Loucy (cell line): ENCODE measurements at regions not wholly inside any gene's neighbourhood (a gene's known extent, or its start where the extent isn't known, plus 50 kb on each side); places are given as distances from the start of the nearest gene placed in this dataset.

ENCODE experiments used
- H2AFZ ChIP-seq: fragments of 200-600 bp; sonication (generic); 2 replicates; pipeline ENCODE4 v1.6.0; 2016; ENCODE audit warnings: antibody characterized with exemption, mild to moderate bottlenecking, low read length, moderate library complexity
- H3F3A ChIP-seq: fragments of 200-600 bp; 2 replicates; pipeline ENCODE4 v1.6.0; 2016; ENCODE audit warnings: antibody characterized with exemption, low read depth, mild to moderate bottlenecking
- H3K27me3 ChIP-seq: fragments of 200-600 bp; sonication (generic); 2 replicates; pipeline ENCODE4 v1.6.1; 2014; ENCODE audit warnings: low read length, mild to moderate bottlenecking; ENCODE audit not compliant: insufficient read depth, poor library complexity, severe bottlenecking
- H3K36me3 ChIP-seq: fragments of 200-600 bp; sonication (generic); 2 replicates; pipeline ENCODE4 v1.6.1; 2016; ENCODE audit warnings: low read length; ENCODE audit not compliant: insufficient read depth
- H3K4me1 ChIP-seq: fragments of 200-600 bp; sonication (generic); 2 replicates; pipeline ENCODE4 v1.5.1; 2014; ENCODE audit warnings: low read length, mild to moderate bottlenecking; ENCODE audit not compliant: insufficient read depth, poor library complexity, severe bottlenecking
- H3K4me2 ChIP-seq: fragments of 200-600 bp; sonication (generic); 2 replicates; pipeline ENCODE4 v1.6.0; 2014; ENCODE audit warnings: antibody characterized with exemption, low read length, low read depth, mild to moderate bottlenecking; ENCODE audit not compliant: poor library complexity, severe bottlenecking
- H3K4me3 ChIP-seq: fragments of 200-600 bp; sonication (generic); 2 replicates; pipeline ENCODE4 v1.5.1; 2014; ENCODE audit warnings: low read length, mild to moderate bottlenecking, mixed read lengths; ENCODE audit not compliant: poor library complexity, severe bottlenecking
- H3K79me2 ChIP-seq: fragments of 200-600 bp; sonication (generic); 2 replicates; pipeline ENCODE4 v1.6.1; 2014; ENCODE audit warnings: low read length; ENCODE audit not compliant: insufficient read depth
- H3K9ac ChIP-seq: fragments of 200-600 bp; sonication (generic); 2 replicates; pipeline ENCODE4 v1.6.0; 2014; ENCODE audit warnings: mild to moderate bottlenecking, low read depth, low read length, moderate library complexity; ENCODE audit not compliant: poor library complexity, severe bottlenecking
- H3K9me2 ChIP-seq: fragments of 200-600 bp; sonication (generic); replicated peaks from 2 replicates; pipeline ENCODE4 v1.6.1; 2016; ENCODE audit warnings: low read depth, low read length, mixed read lengths
- H3K9me3 ChIP-seq: fragments of 200-600 bp; sonication (generic); 2 replicates; pipeline ENCODE4 v1.6.1; 2014; ENCODE audit warnings: mild to moderate bottlenecking, antibody characterized with exemption, low read length, low read depth; ENCODE audit not compliant: insufficient read depth
- H4K20me1 ChIP-seq: fragments of 200-600 bp; sonication (generic); 2 replicates; pipeline ENCODE4 v1.6.0; 2014; ENCODE audit warnings: antibody characterized with exemption, low read length, mild to moderate bottlenecking; ENCODE audit not compliant: insufficient read depth, poor library complexity, severe bottlenecking
- CTCF ChIP-seq: fragments of 200-600 bp; sonication (generic); conservative IDR thresholded peaks from 2 replicates; pipeline ENCODE4 v1.5.1; 2014; ENCODE audit warnings: mild to moderate bottlenecking, antibody characterized with exemption, low read length
- EZH2phosphoT487 ChIP-seq: fragments of 200-600 bp; IDR thresholded peaks from 2 replicates; pipeline ENCODE4 v1.6.1; 2018; ENCODE audit warnings: antibody characterized with exemption, mild to moderate bottlenecking, moderate library complexity, borderline replicate concordance

DNA sequence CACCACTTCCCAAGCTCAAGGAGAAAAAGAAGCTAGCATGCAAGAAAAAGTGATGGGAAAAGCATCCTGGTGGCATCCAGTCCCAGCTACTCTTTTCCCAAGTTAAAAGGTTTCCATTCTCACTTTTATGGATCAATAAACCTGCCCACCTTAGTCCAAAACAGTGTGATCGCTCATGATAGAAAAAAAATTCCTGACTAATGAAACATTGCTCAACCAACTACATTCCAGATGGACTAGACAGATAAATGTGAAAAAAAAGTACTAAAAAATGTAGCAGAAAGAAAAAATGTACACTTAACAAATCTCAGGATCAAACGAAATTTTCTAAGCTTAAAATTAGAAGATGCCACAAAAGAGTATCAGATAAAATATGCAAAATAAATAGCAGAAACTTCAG, 312.2 kb downstream of the TMA16 start:
- H4K20me1 ChIP-seq: no peaks in the 10 kb centered on the region
- H2AFZ ChIP-seq: no peak overlapping the region
- H3K79me2 ChIP-seq: no peaks in the 10 kb centered on the region
- H3K4me1 ChIP-seq: no peaks in the 10 kb centered on the region
- no peak overlapping the region for H3K9ac ChIP-seq
- no peak overlapping the region for H3K4me3 ChIP-seq
- no peaks in the 10 kb centered on the region for H3K36me3 ChIP-seq
- H3K4me2 ChIP-seq: no peak overlapping the region
- no peaks in the 10 kb centered on the region for H3K27me3 ChIP-seq
- no peaks in the 10 kb centered on the region for H3K9me2 ChIP-seq
- H3K9me3 ChIP-seq: no peaks in the 10 kb centered on the region
- no peak for TF ChIP-seq EZH2phosphoT487
- no peak for TF ChIP-seq CTCF
- H3F3A ChIP-seq: no peaks in the 10 kb centered on the region

DNA sequence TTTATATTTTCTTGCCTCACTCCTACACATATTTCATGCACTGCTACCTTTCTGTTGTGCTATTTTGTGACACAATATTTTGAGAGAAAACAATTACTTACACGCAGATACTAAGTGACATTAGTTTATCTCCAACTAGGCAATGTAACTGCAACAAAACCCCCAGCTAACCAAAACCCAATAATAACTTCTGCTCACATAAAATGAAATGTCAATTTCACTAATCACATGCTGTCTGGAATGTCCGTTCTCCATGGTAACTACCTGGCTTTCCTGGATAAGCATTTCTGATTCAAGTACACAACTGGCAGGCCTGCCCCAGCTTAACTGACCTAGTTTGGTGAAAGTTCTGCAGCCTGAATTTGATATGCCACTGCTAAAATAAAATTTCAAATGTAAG, 313.5 kb downstream of the TMA16 start:
- Histone ChIP-seq H3K79me2 (no peaks in the 10 kb centered on the region), H4K20me1 (no peaks in the 10 kb centered on the region), H3K36me3 (no peaks in the 10 kb centered on the region), H3K9ac (no peak overlapping the region), H2AFZ (no peak overlapping the region), H3K9me3 (no peaks in the 10 kb centered on the region), H3K9me2 (no peaks in the 10 kb centered on the region), H3K4me2 (no peak overlapping the region), H3K4me1 (no peaks in the 10 kb centered on the region), H3K4me3 (no peak overlapping the region), H3F3A (no peaks in the 10 kb centered on the region), H3K27me3 (no peaks in the 10 kb centered on the region)
- TF ChIP-seq CTCF: no peak
- no peak for TF ChIP-seq EZH2phosphoT487

DNA sequence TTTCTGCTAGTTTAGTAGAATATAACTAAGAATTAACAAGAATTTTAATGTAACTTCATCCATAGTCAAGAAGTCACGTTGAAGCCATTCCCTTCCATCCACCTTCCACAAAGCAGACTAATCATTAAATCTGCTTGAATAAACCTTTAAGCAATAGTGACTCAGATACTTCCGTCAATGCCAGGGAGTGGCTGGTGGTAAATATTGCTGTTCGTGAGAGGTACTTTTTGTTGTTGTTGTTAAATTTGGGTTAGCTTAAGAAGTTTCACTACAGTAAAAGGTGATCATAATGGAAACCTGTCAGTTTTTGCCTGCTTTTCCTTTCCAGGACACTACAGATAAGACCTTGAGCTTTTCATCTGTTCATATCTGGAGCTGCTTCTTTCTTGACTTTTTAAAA, 316.3 kb downstream of the TMA16 start:
- H3K4me3 ChIP-seq: no peak overlapping the region
- H3K36me3 ChIP-seq: no peaks in the 10 kb centered on the region
- no peak overlapping the region for H3K9ac ChIP-seq
- H3K4me2 ChIP-seq: no peak overlapping the region
- no peaks in the 10 kb centered on the region for H3F3A ChIP-seq
- H3K9me2 ChIP-seq: no peaks in the 10 kb centered on the region
- peaks cover 11% of the 10 kb centered on the region for H3K4me1 ChIP-seq
- H4K20me1 ChIP-seq: no peaks in the 10 kb centered on the region
- H2AFZ ChIP-seq: no peak overlapping the region
- TF ChIP-seq EZH2phosphoT487: no peak
- TF ChIP-seq CTCF: no peak
- no peaks in the 10 kb centered on the region for H3K79me2 ChIP-seq
- H3K9me3 ChIP-seq: no peaks in the 10 kb centered on the region
- no peaks in the 10 kb centered on the region for H3K27me3 ChIP-seq
